Osteocyte (in vitro differentiated cells): ENCODE measurements at regions not wholly inside any gene's neighbourhood (a gene's known extent, or its start where the extent isn't known, plus 50 kb on each side); places are given as distances from the start of the nearest gene placed in this dataset.

Experiments used
- DNase-seq: peaks from one replicate; pipeline ENCODE4 v3.0.0; 2021; ENCODE audit warnings: mixed read lengths; ENCODE audit not compliant: unreplicated experiment; ENCODE audit errors: extremely low spot score
- H3K27ac Mint-ChIP-seq: one replicate; pipeline ENCODE4 v1.8.0; 2021; ENCODE audit warnings: mild to moderate bottlenecking, mixed read lengths; ENCODE audit not compliant: unreplicated experiment
- H3K27me3 Mint-ChIP-seq: one replicate; pipeline ENCODE4 v1.8.0; 2021; ENCODE audit warnings: mixed read lengths; ENCODE audit not compliant: unreplicated experiment
- H3K36me3 Mint-ChIP-seq: one replicate; pipeline ENCODE4 v1.8.0; 2021; ENCODE audit warnings: mixed read lengths; ENCODE audit not compliant: unreplicated experiment
- H3K4me1 Mint-ChIP-seq: one replicate; pipeline ENCODE4 v1.8.0; 2021; ENCODE audit warnings: mixed read lengths; ENCODE audit not compliant: unreplicated experiment
- H3K4me3 Mint-ChIP-seq: one replicate; pipeline ENCODE4 v1.8.0; 2021; ENCODE audit warnings: mild to moderate bottlenecking, moderate library complexity, mixed read lengths; ENCODE audit not compliant: unreplicated experiment
- H3K9me3 Mint-ChIP-seq: one replicate; pipeline ENCODE4 v1.8.0; 2021; ENCODE audit warnings: mixed read lengths; ENCODE audit not compliant: unreplicated experiment
- TF ChIP-seq, protein P1 (sequence below): fragments of 200-600 bp; sonication (generic); IDR thresholded peaks from 2 replicates; pipeline ENCODE4 v1.5.0; 2021; ENCODE audit warnings: antibody characterized with exemption, mild to moderate bottlenecking, moderate library complexity

- Mint-ChIP-seq H3K4me3 (no peak overlapping the region), H3K4me1 (peaks cover 8% of the 10 kb centered on the region), H3K27ac (no peak overlapping the region), H3K9me3 (peaks cover 2% of the 10 kb centered on the region), H3K36me3 (peaks cover 2% of the 10 kb centered on the region), H3K27me3 (no peaks in the 10 kb centered on the region)
- no peak for DNase-seq
- TF ChIP-seq, protein P1, sequence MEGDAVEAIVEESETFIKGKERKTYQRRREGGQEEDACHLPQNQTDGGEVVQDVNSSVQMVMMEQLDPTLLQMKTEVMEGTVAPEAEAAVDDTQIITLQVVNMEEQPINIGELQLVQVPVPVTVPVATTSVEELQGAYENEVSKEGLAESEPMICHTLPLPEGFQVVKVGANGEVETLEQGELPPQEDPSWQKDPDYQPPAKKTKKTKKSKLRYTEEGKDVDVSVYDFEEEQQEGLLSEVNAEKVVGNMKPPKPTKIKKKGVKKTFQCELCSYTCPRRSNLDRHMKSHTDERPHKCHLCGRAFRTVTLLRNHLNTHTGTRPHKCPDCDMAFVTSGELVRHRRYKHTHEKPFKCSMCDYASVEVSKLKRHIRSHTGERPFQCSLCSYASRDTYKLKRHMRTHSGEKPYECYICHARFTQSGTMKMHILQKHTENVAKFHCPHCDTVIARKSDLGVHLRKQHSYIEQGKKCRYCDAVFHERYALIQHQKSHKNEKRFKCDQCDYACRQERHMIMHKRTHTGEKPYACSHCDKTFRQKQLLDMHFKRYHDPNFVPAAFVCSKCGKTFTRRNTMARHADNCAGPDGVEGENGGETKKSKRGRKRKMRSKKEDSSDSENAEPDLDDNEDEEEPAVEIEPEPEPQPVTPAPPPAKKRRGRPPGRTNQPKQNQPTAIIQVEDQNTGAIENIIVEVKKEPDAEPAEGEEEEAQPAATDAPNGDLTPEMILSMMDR: no peak
Observed at GRCh38 chr4:24742773-24743172, 52.6 kb upstream of the SOD3 start.

- Mint-ChIP-seq H3K27me3 (no peaks in the 10 kb centered on the region), H3K4me3 (no peak overlapping the region), H3K36me3 (peaks cover 2% of the 10 kb centered on the region), H3K4me1 (peaks cover 8% of the 10 kb centered on the region), H3K27ac (no peak overlapping the region), H3K9me3 (no peaks in the 10 kb centered on the region)
- TF ChIP-seq, protein P1: no peak
- DNase-seq: peak; percentile 23
Observed at GRCh38 chr4:24743206-24743605, 52.2 kb upstream of the SOD3 start.

DNA sequence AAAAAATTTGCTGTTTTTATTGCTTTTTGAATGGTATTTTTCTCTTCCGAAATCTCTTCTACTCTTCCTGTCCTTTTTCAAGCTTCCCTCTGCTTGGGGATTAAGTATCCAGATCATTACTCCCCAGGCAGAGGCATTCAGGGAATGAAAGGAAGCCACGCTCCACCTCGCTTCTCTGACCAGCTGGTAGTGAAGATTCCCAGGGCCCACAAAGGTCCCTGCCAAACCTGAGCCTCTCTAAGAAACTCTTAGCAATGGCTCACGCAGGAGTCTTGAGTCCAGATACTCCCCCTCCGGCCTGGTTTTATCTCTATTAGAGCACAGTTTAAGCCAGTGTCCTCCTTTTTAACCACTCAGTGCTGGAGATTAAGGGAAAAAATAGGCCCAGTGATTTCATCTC is 51.4 kb upstream of the SOD3 start:
- peaks cover 2% of the 10 kb centered on the region for H3K36me3 Mint-ChIP-seq
- H3K9me3 Mint-ChIP-seq: no peaks in the 10 kb centered on the region
- DNase-seq: peak; percentile 23
- peaks cover 8% of the 10 kb centered on the region for H3K4me1 Mint-ChIP-seq
- no peak overlapping the region for H3K4me3 Mint-ChIP-seq
- no peaks in the 10 kb centered on the region for H3K27me3 Mint-ChIP-seq
- no peak overlapping the region for H3K27ac Mint-ChIP-seq
- TF ChIP-seq, protein P1: no peak

- peaks cover 2% of the 10 kb centered on the region for H3K36me3 Mint-ChIP-seq
- DNase-seq: peak; percentile 6
- no peak overlapping the region for H3K4me3 Mint-ChIP-seq
- H3K27me3 Mint-ChIP-seq: no peaks in the 10 kb centered on the region
- H3K9me3 Mint-ChIP-seq: no peaks in the 10 kb centered on the region
- peaks cover 8% of the 10 kb centered on the region for H3K4me1 Mint-ChIP-seq
- TF ChIP-seq, protein P1: no peak
- H3K27ac Mint-ChIP-seq: no peak overlapping the region
Observed at GRCh38 chr4:24745172-24745895, 50.0 kb upstream of the SOD3 start.
